A673 (cell line): ENCODE measurements at regions not wholly inside any gene's neighbourhood (a gene's known extent, or its start where the extent isn't known, plus 50 kb on each side); places are given as distances from the start of the nearest gene placed in this dataset.

Experiments used
- CTCF ChIP-seq: fragments of 300-800, 200-600 bp; sonication (generic); conservative IDR thresholded peaks from 2 replicates; pipeline ENCODE4 v1.5.1; 2017; ENCODE audit warnings: low read depth, mild to moderate bottlenecking, antibody characterized with exemption, low read length, moderate library complexity, mixed read lengths
- EZH2 ChIP-seq: fragments of 200-600 bp; sonication (generic); IDR thresholded peaks from 2 replicates; pipeline ENCODE4 v1.6.1; 2017; ENCODE audit warnings: borderline replicate concordance, low read depth, mild to moderate bottlenecking, mixed read lengths, antibody characterized with exemption, low read length; ENCODE audit not compliant: poor library complexity, severe bottlenecking

DNA sequence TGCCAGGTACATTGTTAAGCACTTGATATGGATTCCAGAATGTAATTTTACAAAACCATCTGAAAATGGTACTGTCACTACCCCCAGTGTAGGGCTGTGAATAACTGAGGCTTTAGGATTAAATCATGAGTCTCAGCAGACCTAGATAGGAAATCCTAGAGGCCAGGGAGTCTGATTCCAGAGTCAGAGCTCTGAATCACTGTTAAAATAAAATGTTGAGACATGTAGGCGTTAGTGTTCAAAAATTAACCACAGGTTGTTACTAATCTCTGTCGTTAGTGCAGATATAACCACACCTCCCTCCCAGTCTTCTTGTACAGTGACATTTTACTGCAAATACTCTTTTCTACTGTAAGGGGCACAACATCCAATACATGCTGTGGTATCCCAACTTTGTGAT, 1828.8 kb downstream of the MAT2B start:
- TF ChIP-seq CTCF: no peak
- no peak for TF ChIP-seq EZH2
